ENCODE measurements at regions not wholly inside any gene's neighbourhood (a gene's known extent, or its start where the extent isn't known, plus 50 kb on each side); places are given as distances from the start of the nearest gene placed in this dataset.

- TF ChIP-seq CTCF (IDR thresholded peaks at IDR 0.05): no peak
- TF ChIP-seq POLR2A (IDR thresholded peaks at IDR 0.05): no peak
Observed at GRCh38 chr3:95565502-95565901, 1248.9 kb upstream of the EPHA6 start.
